Skin epidermis (tissue), 12 donors: ENCODE measurements at regions not wholly inside any gene's neighbourhood (a gene's known extent, or its start where the extent isn't known, plus 50 kb on each side); places are given as distances from the start of the nearest gene placed in this dataset.
"Not testable (repeated sequence)": the region's sequence is repeated elsewhere in the genome, so short reads cannot be mapped to it uniquely, and the experiment has no call there.

ENCODE experiments used
- H3K27ac ChIP-seq, 21 experiments: fragments of 200-600 bp; sonication (generic) in 11 of 21; one replicate each; pipeline ENCODE4 v1.5.0; 2020; ENCODE audit warnings: mild to moderate bottlenecking in 3 of 21, inconsistent platforms in 2 of 21, moderate library complexity in 2 of 21
- H3K4me3 ChIP-seq, 7 experiments: fragments of 200-600 bp; sonication (generic) in 2 of 7; one replicate each; pipeline ENCODE4 v1.5.0; 2020; ENCODE audit warnings: inconsistent platforms in 2 of 7, mild to moderate bottlenecking in 2 of 7, moderate library complexity in 1 of 7

DNA sequence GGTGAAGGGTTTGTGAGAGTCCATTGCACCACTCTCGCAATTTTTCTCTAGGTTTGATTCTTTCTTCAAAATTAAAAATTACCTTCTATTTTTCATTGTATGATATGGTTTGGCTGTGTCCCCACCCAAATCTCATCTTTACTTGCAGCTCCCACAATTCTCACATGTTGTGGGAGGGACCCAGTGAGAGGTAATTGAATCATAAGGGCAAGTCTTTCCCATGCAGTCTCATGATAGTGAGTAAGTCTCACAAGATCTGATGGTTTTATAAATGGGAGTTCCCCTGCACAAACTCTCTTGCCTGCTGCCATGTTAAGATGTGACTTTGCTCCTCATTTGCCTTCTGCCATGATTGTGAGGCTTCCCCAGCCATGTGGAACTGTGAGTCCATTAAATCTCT, 711.2 kb upstream of the AUTS2 start:
- not testable (repeated sequence) for H3K27ac ChIP-seq, H3K4me3 ChIP-seq

DNA sequence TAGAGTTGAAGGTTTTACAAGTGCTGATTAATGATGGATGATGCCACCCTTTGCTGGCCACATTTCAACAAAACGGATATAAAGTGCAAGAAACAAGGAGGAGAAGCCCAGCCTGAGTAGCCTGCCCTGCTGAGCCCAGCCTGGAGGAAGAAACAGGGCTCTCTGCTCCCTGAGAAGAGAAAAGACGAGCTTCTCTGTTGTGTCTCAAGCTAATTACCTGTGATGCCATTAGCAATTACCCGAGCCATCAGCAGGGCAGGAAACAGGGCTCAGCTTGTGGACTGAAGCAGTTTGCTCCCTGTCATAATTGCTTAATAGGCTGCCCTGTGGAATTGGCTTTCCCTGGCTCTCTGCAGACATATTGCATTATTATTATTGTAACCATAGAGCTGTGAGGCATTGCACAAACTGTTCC, 709.3 kb upstream of the AUTS2 start:
- no peak overlapping the region for H3K4me3 ChIP-seq
- no peak overlapping the region for H3K27ac ChIP-seq

DNA sequence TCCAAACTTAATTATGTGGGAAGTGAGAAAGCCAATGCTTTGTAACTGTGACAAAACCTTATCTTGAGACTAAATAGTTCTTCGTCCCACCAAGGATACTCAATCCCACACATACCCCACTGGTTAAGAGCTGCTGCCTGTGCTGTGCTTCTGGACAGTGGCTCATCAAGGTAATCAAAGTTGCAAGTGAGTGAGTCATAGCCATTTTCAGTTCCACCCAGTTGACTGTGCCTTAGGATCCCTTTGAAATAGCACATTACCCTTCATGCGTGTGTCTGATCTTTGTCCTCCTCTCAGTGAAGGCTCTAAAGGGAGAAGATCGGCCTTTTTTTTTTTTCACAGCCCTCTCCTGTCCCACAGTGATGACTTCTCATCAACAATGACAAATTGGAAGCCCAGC, 706.0 kb upstream of the AUTS2 start:
- no peak overlapping the region for H3K27ac ChIP-seq

DNA sequence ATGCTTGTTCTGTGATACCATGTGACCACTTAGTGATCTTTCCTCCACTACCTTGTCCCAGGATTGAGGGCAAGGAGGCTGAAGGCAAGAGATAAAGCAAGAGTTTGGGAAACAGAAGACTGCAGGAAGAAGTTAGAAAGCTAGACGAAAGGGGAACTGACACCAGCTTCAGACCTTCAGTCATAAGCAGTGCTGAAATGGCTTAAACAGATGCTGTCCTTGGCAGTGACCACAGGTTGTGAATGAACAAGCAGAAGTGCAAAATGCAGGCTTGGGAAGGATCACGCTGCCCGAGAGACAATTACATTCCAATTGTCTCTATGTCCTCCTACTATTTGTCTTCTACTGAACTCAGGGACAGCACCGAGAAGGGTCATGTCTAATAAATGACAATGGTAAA, 704.9 kb upstream of the AUTS2 start:
- H3K4me3 ChIP-seq = no peak overlapping the region
- H3K27ac ChIP-seq = no peak overlapping the region

More for the DNA sequence above, 706.0 kb upstream of the AUTS2 start:
- H3K4me3 ChIP-seq = no peak overlapping the region

DNA sequence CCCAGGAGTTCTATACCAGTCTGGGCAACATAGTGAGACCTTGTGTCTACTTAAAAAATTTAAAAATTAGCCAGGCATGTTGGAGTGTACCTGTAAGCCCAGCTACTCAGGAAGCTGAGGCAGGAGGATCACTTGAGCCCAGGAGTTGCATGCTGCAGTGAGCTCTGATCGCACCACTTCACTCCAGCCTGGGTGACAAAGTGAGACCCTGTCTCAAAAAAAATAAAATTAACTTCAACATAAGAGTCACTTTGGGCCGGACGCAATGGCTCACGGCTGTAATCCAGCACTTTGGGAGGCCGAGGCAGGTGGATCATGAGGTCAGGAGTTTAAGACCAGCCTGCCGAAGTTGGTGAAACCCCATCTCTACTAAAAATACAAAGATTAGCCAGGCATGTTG, 699.1 kb upstream of the AUTS2 start:
- not testable (repeated sequence) for H3K4me3 ChIP-seq, H3K27ac ChIP-seq

DNA sequence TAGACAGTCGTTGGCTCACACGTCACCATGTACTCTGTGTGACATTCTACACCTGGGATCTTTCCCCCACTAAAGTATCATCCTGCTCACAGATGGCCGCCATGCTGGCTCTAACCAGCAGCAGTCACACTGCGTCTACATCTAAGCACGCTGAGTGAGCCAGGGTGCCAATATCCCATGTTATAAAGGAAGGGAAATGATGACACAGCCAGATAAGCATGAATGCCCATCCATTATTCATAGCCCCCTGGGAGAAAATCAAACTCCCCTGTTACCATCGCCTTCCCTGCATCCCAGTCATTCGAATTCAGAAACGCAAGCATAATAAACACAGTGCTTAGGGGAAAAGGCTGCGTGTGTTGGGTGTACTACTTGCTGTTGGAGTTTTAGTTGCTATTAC, 698.2 kb upstream of the AUTS2 start:
- no peak overlapping the region for H3K4me3 ChIP-seq

DNA sequence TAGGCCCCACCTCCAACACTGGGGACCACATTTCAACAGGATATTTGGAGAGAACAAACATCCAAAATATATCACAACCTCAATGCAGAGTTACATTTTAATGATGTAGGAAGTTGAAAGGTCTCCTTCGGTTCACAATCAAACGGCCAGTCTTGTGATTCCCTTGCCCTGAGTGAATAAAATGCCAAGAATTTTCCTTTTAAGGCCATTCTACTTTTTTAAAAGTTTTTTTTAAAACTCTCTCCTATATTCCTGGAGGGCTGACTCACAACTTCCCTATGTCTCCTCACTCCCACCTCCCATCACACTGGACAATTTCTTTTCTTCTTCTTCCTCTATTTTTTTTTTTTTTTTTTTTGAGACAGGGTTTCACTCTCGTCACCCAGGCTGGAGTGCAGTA, 693.6 kb upstream of the AUTS2 start:
- Histone ChIP-seq H3K27ac (no peak overlapping the region), H3K4me3 (no peak overlapping the region)

More for the DNA sequence above, 698.2 kb upstream of the AUTS2 start:
- no peak overlapping the region for H3K27ac ChIP-seq

DNA sequence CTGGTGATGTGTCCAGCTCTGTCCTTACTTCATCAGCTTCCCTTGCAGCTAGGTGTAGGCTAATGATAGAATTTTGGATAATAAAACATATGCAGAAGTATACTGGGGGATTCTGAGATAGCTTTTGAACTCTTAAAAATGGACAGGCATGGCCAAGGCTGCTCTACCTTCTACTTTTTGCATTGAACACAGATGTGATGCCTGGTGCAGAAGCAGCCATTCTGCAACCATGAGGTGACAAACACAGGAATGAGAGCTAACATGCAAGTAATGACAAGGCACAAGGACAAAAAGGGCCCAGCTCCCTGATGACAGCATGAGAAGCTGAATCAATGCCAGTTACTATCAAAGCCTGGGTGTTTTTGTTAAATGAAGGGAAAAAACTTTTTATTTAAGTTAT, 686.5 kb upstream of the AUTS2 start:
- Histone ChIP-seq H3K27ac (no peak overlapping the region), H3K4me3 (no peak overlapping the region)

DNA sequence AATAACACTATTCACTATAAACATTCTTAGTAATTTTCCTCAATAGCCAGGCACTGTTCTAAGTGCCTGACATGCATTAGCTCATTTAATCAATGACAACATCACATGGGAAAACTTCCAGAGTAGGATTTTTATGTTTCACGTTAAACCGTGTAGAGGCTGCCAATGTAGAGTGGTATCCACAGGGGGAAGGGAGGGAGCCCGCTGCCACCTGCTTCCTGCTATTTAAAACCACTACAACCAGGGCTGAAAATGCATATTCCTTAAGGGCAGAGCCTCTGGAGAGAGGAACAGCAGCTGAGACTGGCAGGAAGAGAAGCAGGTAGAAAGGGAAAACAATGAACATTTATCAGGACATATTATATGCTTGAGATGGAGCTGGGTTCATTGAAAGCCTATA, 684.3 kb upstream of the AUTS2 start:
- no peak overlapping the region for H3K27ac ChIP-seq
- H3K4me3 ChIP-seq = no peak overlapping the region

DNA sequence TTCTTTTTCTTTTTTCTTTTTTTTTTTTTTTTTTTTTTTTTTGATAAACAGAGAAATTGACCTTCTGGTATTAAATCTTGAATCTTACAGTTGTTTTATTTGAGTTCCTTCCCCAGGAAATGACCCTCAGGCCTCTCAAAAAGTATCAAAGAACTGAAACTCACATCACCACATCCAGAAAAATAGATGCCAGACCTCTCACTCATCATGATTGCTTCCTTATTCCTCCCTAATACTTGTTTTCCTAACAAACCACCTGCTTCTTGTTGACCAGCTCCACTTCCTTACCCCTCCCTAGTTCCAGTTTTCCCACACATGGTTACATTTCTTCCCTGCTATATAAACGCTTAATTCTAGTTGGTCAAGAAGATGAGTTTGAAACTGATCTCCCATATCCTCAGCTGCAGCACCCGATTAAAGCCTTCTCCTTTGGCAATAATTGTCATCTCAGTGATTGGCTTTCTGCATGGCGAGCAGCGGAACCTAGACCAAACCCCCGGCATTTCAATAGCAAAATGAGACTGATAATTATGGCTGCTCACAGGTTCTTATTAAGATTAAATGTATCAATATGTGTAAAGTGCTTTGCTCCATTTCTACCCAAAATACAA, 681.1 kb upstream of the AUTS2 start:
- no peak overlapping the region for H3K4me3 ChIP-seq
- H3K27ac ChIP-seq = no peak overlapping the region

DNA sequence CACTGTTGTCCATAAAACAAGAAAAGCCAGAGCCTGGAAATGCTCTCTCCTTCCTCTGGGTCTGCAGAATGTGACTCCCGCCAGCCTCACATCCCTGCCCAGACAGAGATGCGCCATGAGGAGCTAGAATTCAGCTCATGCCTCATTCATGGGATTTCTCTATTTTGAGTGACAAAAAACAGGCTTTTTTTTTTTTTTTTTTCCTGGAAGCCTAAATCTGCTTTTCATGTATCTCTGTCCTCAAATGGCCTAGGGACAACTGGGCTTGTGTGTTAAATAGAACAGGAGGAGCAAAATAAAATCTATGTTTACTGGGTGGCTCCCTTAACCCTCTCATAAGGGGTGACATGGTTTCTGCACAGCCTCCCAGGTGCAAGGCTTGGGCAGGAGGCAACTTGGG, 679.7 kb upstream of the AUTS2 start:
- Histone ChIP-seq H3K4me3 (no peak overlapping the region), H3K27ac (no peak overlapping the region)

DNA sequence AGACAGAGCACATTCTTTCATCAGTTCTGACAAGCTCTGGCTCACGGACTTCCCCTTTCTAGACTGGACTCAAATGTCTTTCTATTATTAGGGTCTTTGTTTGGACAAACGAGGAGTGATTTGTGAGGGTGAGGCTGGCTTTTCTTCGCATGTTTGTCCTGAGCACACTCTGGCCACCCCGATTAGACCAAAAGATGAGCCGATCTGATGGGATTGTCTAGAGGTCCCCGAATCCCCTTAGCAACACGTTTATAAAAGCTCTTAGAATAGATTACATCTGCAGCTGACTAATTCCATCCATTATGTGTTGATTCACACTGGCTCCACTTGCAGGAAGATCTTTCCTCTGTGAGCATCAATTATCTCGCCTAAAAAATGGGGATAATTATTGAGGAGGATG, 675.4 kb upstream of the AUTS2 start:
- H3K4me3 ChIP-seq = no peak overlapping the region
- no peak overlapping the region for H3K27ac ChIP-seq

DNA sequence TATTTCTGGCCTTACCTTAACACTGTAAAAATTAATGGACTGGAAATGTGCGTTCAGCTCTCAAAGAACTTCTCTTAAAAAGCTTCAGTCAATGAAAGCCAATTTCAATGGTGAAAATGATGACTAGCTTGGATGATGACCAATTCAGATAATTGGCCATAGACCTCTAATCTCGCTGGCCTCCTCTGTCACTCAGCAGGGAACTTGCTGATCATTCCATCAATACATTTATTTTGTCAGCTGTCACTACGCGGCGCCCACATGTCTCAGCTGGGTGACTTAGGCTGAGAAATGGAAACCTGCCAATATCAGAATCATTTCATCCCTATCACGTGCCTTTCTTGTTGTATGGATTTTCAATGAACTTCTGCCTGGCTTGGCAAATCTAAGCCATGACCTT, 673.0 kb upstream of the AUTS2 start:
- H3K27ac ChIP-seq = no peak overlapping the region

DNA sequence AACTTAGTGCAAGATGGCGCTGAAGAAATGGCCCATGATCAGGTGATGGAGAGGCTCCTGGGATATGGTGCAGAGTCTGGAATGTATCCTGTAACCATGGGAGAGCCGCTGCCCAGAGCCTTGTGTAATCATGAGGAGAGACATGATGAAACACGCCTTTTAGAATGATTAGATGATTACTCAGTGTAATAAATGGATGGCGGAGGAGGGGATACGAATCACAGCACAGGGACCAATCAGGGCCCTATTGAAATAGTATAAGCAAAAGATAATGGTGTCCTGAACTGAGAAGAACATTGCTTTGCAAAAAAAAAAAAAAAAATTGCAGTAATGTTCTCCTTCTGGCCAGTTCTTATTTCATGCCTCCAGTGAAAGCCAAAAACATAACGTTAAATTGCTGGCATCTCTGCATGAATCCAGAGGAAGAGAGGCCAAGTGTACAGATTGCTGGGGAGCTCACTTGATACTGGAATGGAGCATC, 668.5 kb upstream of the AUTS2 start:
- H3K4me3 ChIP-seq = no peak overlapping the region

More for the DNA sequence above, 673.0 kb upstream of the AUTS2 start:
- no peak overlapping the region for H3K4me3 ChIP-seq

DNA sequence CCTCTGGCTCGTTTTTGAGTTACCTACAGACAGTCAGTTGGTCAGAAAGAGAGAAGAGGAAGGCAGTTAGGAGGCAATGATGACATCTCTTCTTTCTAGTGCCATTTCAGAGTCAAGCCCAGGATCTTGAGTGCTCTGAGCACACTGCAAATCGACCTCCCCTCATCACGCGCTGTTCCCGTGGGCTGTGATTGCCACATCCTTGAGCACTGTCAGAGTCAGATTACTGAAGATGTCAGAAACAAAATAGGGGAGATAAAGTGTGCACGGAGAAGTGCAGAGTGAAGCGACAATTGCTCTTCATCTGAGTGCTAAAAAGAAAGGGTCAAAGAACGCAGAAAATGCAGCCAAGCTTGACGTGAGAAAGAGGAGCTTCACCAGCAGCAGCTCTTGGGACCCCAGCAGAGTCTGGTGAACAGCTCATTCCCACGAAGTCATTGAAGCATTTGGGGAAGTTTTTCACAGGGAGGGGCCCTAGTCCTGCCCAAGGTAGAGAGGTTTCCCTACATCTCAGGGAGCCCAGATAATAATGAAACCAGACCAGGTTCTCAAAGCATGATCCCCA, 661.7 kb upstream of the AUTS2 start:
- H3K4me3 ChIP-seq = no peak overlapping the region
- H3K27ac ChIP-seq = no peak overlapping the region

More for the DNA sequence above, 668.5 kb upstream of the AUTS2 start:
- no peak overlapping the region for H3K27ac ChIP-seq

DNA sequence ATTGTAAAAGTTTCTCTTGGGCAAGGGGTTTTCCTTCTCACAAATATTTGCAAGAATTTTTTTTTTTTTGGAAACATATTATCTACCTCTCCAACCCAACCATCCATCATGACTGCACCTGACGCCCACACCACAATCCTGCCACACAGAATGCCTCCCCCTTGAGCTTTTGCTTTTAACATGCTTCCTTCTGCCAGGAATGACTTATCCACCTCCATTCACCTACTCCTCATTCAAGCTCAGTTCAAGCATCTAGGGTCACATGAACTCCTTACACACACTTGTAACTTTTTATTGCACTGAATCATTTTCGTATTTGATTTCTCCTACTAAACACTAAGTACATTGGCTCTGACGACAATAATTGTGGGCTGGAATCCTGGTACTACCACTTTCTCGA, 660.1 kb upstream of the AUTS2 start:
- Histone ChIP-seq H3K4me3 (no peak overlapping the region), H3K27ac (no peak overlapping the region)

DNA sequence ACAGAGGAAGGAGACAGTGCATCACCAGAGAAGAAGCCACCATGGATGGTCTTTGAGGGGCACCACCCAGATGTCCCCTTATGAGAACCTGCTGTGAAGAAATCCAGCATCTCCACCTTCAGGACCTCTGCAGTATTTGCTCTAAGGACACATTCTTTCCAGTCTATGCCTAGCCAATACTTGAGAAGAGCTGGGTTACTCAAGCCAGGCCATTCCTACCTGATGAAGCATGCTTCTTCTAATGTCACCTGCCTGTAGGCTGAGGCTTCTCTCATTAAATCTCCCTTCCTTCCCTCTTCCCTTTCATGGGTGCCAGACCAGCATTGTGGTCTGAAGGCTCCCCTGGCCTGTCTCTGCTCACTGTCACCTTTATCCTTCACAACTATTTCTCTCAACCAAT, 654.5 kb upstream of the AUTS2 start:
- H3K27ac ChIP-seq = no peak overlapping the region
- H3K4me3 ChIP-seq = no peak overlapping the region

DNA sequence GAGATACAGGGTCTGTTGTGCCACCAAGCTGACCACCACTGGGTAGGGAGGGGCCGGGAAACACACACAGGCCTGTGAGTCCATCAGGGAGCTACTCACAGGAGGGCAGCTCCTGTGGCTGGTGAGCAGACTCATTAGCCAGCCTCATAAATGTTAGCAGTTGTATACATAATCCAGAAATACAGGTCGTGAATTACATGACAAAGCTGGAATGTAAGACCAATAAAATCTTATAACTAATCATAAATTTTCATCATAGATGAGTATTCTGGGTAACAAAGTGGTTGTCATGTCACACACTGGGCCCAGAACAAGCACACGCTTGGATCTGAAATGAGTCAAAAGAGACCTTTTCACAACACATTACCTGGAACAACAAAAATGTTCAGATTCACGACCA, 642.6 kb upstream of the AUTS2 start:
- Histone ChIP-seq H3K4me3 (no peak overlapping the region), H3K27ac (no peak overlapping the region)

DNA sequence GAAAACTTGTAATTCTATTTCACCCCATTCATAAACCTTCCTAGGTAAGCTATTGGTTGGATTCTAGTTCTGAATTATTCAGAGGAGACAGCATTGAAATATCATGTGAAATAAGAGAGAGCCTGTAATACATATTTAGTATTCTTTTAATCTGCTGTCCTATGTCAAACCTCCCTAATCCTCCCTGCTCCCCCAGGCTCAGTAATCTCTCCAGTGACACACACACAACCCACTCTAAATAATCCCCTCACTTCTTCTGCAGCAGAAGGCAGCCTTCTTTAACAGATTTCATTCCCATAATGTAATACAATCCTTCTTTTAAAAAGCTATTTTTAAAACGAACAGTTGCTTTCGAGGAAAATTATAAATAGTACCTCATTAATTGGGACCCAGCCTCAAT, 639.7 kb upstream of the AUTS2 start:
- Histone ChIP-seq H3K4me3 (no peak overlapping the region), H3K27ac (no peak overlapping the region)

DNA sequence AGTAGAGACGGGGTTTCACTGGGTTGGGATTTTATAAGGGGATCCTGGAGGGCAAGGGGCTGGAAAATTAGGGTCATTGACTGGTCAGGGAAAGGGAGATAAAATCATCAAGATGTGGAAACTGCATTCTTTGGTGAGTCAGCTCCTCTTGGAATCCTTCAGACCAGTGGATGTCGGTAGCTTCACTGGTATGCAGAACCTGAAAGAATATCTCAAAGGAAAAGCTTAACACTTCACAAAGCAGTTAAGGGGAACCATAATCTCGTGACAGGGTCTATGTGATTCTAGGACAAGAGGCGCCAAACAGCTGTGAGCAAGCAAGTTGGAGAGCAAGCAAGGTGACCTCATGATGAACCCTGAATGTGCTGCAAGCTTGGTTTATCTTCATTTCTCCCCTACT, 634.7 kb upstream of the AUTS2 start:
- H3K4me3 ChIP-seq = no peak overlapping the region

DNA sequence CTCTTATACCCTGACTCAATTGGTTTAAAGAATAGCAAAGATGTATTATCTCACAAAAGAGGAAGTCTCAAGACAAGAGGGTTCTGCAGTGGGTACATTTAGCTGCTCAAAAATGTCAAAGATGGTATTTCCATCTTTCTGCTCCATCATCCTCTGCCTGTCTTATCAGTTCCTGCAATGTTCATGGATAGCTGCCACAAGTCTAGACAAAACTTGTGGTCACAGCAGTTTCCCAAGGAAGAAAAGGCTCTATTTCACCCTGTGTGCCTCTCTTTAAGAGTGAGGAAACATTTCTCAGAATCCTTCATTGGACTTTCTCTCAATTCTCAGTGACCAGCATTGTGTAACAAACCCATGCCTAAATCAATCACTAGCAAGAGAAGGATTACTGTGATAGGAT, 634.2 kb upstream of the AUTS2 start:
- Histone ChIP-seq H3K4me3 (no peak overlapping the region), H3K27ac (no peak overlapping the region)

More for the DNA sequence above, 634.7 kb upstream of the AUTS2 start:
- no peak overlapping the region for H3K27ac ChIP-seq

DNA sequence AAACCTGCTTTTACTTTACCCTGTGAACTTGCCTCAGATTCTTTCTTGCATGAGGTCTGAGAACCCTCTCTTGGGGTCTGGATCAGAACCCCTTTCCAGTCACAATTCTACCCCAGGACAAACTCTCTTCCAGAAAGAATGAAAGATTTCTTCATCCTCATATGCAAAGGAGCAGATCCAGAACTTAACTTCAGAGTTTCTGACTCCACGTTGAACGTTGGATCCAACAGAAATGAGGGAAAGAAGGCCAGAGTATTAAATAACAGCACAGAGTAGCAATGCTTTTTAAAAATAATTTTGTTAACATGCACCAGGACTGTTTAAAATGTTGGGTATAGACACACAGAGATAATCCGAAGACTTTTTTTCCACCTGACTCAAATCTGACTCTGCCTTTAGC, 632.9 kb upstream of the AUTS2 start:
- no peak overlapping the region for H3K4me3 ChIP-seq
- no peak overlapping the region for H3K27ac ChIP-seq
